Stimulated activated naive B cell treated with anti-CD40 and anti-IgM and Interleukin-4, amounts not matched to agents 10 μg/mL and 1 μg/mL and 100 μg/mL, for 72 hours (primary cell): ENCODE measurements at regions not wholly inside any gene's neighbourhood (a gene's known extent, or its start where the extent isn't known, plus 50 kb on each side); places are given as distances from the start of the nearest gene placed in this dataset.

Experiments used
- ATAC-seq, 2 donors: fragments of 150-1000 bp; cut with Tn5 transposase; replicated peaks; 2 replicates each; pipeline ENCODE4 v1.10.0; 2021; ENCODE audit warnings: moderate library complexity in 1 of 2
- DNase-seq: peaks from one replicate; pipeline ENCODE4 v3.0.0; 2021
- H3K27ac Mint-ChIP-seq: one replicate; pipeline ENCODE4 v1.8.0; 2022; ENCODE audit warnings: mild to moderate bottlenecking, mixed read lengths
- H3K27me3 Mint-ChIP-seq, 2 donors: one replicate each; pipeline ENCODE4 v1.8.0; 2022; ENCODE audit warnings: mixed read lengths in 2 of 2
- H3K36me3 Mint-ChIP-seq, 2 donors: one replicate each; pipeline ENCODE4 v1.8.0; 2022; ENCODE audit warnings: mixed read lengths in 2 of 2, mild to moderate bottlenecking in 1 of 2
- H3K4me1 Mint-ChIP-seq, 2 donors: one replicate each; pipeline ENCODE4 v1.8.0; 2022; ENCODE audit warnings: mixed read lengths in 2 of 2, mild to moderate bottlenecking in 1 of 2
- H3K4me3 Mint-ChIP-seq, 2 donors: one replicate each; pipeline ENCODE4 v1.8.0; 2022; ENCODE audit warnings: mild to moderate bottlenecking in 2 of 2, mixed read lengths in 2 of 2, moderate library complexity in 1 of 2
- H3K9me3 Mint-ChIP-seq, 2 donors: one replicate each; pipeline ENCODE4 v1.8.0; 2022; ENCODE audit warnings: mixed read lengths in 2 of 2, mild to moderate bottlenecking in 1 of 2

- Mint-ChIP-seq H3K4me3 (no peak overlapping the region), H3K27me3 (peaks cover 0 to 5% of the 10 kb centered on the region in 2 donors), H3K36me3 (no peaks in the 10 kb centered on the region), H3K4me1 (no peaks in the 10 kb centered on the region), H3K27ac (no peak overlapping the region), H3K9me3 (peaks cover 3 to 5% of the 10 kb centered on the region in 2 donors)
- ATAC-seq (no peak), DNase-seq (no peak)
These were observed 131.3 kb downstream of the INHBB start for GRCh38 chr2:120477198-120477597.

- no peak overlapping the region for H3K27ac Mint-ChIP-seq
- H3K27me3 Mint-ChIP-seq, result peaks cover 0 to 5% of the 10 kb centered on the region in 2 donors
- no peak for ATAC-seq
- no peak overlapping the region for H3K4me3 Mint-ChIP-seq
- H3K36me3 Mint-ChIP-seq, result no peaks in the 10 kb centered on the region
- H3K9me3 Mint-ChIP-seq, result no peaks in the 10 kb centered on the region
- no peak for DNase-seq
- no peaks in the 10 kb centered on the region for H3K4me1 Mint-ChIP-seq
These were observed 132.0 kb downstream of the INHBB start for GRCh38 chr2:120477831-120478481.

GRCh38 chr2:120480346-120480902 is 134.5 kb downstream of the INHBB start:
- ATAC-seq (no peak), DNase-seq (no peak)
- H3K4me1 Mint-ChIP-seq, result no peaks in the 10 kb centered on the region
- H3K27me3 Mint-ChIP-seq, result peaks cover 0 to 5% of the 10 kb centered on the region in 2 donors
- H3K4me3 Mint-ChIP-seq, result no peak overlapping the region
- H3K27ac Mint-ChIP-seq, result no peak overlapping the region
- no peaks in the 10 kb centered on the region for H3K9me3 Mint-ChIP-seq
- H3K36me3 Mint-ChIP-seq, result no peaks in the 10 kb centered on the region

- Mint-ChIP-seq H3K36me3 (no peaks in the 10 kb centered on the region), H3K27ac (no peak overlapping the region)
These were observed 135.0 kb downstream of the INHBB start for GRCh38 chr2:120480903-120481445.

GRCh38 chr2:120481446-120482194 is 135.7 kb downstream of the INHBB start:
- no peak for ATAC-seq
- no peak for DNase-seq
- Mint-ChIP-seq H3K9me3 (no peaks in the 10 kb centered on the region), H3K4me1 (no peaks in the 10 kb centered on the region), H3K36me3 (no peaks in the 10 kb centered on the region), H3K4me3 (no peak overlapping the region), H3K27me3 (peaks cover 0 to 5% of the 10 kb centered on the region in 2 donors), H3K27ac (no peak overlapping the region)

More at GRCh38 chr2:120480903-120481445, 135.0 kb downstream of the INHBB start:
- DNase-seq (no peak), ATAC-seq (no peak)
- peaks cover 0 to 5% of the 10 kb centered on the region in 2 donors for H3K27me3 Mint-ChIP-seq
- no peaks in the 10 kb centered on the region for H3K4me1 Mint-ChIP-seq
- no peaks in the 10 kb centered on the region for H3K9me3 Mint-ChIP-seq
- H3K4me3 Mint-ChIP-seq, result no peak overlapping the region

- Mint-ChIP-seq H3K9me3 (no peaks in the 10 kb centered on the region), H3K4me1 (no peaks in the 10 kb centered on the region), H3K36me3 (no peaks in the 10 kb centered on the region), H3K4me3 (no peak overlapping the region), H3K27me3 (peaks cover 0 to 5% of the 10 kb centered on the region in 2 donors), H3K27ac (no peak overlapping the region)
- ATAC-seq, result no peak
- DNase-seq, result no peak
These were observed 136.4 kb downstream of the INHBB start for GRCh38 chr2:120482334-120482733.

- Mint-ChIP-seq H3K4me3 (no peak overlapping the region), H3K27ac (no peak overlapping the region), H3K9me3 (no peaks in the 10 kb centered on the region), H3K36me3 (no peaks in the 10 kb centered on the region), H3K4me1 (no peaks in the 10 kb centered on the region), H3K27me3 (peaks cover 0 to 4% of the 10 kb centered on the region in 2 donors)
- no peak for ATAC-seq
- DNase-seq, result no peak
These were observed 137.4 kb downstream of the INHBB start for GRCh38 chr2:120483355-120483754.

GRCh38 chr2:120485096-120485495 is 139.2 kb downstream of the INHBB start:
- ATAC-seq (no peak), DNase-seq (no peak)
- Mint-ChIP-seq H3K9me3 (no peaks in the 10 kb centered on the region), H3K4me1 (no peaks in the 10 kb centered on the region), H3K27me3 (peaks cover 0 to 11% of the 10 kb centered on the region in 2 donors), H3K27ac (no peak overlapping the region), H3K4me3 (no peak overlapping the region), H3K36me3 (no peaks in the 10 kb centered on the region)

GRCh38 chr2:120486441-120486840 is 140.5 kb downstream of the INHBB start:
- Mint-ChIP-seq H3K27me3 (peaks cover 0 to 11% of the 10 kb centered on the region in 2 donors), H3K36me3 (no peaks in the 10 kb centered on the region), H3K4me1 (no peaks in the 10 kb centered on the region), H3K27ac (no peak overlapping the region), H3K9me3 (no peaks in the 10 kb centered on the region), H3K4me3 (no peak overlapping the region)
- DNase-seq (no peak), ATAC-seq (no peak)

- H3K36me3 Mint-ChIP-seq, result no peaks in the 10 kb centered on the region
- no peak overlapping the region for H3K4me3 Mint-ChIP-seq
- ATAC-seq (no peak), DNase-seq (no peak)
- no peaks in the 10 kb centered on the region for H3K4me1 Mint-ChIP-seq
- H3K27me3 Mint-ChIP-seq, result peaks cover 0 to 11% of the 10 kb centered on the region in 2 donors
- H3K9me3 Mint-ChIP-seq, result no peaks in the 10 kb centered on the region
- H3K27ac Mint-ChIP-seq, result no peak overlapping the region
These were observed 141.0 kb downstream of the INHBB start for GRCh38 chr2:120486946-120487345.

GRCh38 chr2:120488531-120488930 is 142.6 kb downstream of the INHBB start:
- Mint-ChIP-seq H3K4me1 (peaks cover 0 to 2% of the 10 kb centered on the region in 2 donors), H3K9me3 (no peaks in the 10 kb centered on the region), H3K27ac (no peak overlapping the region), H3K36me3 (no peaks in the 10 kb centered on the region), H3K27me3 (peaks cover 0 to 11% of the 10 kb centered on the region in 2 donors), H3K4me3 (no peak overlapping the region)
- no peak for DNase-seq
- ATAC-seq, result no peak

- Mint-ChIP-seq H3K4me3 (no peak overlapping the region), H3K27me3 (peaks cover 0 to 11% of the 10 kb centered on the region in 2 donors), H3K36me3 (no peaks in the 10 kb centered on the region), H3K4me1 (peaks cover 0 to 2% of the 10 kb centered on the region in 2 donors), H3K27ac (no peak overlapping the region), H3K9me3 (no peaks in the 10 kb centered on the region)
- ATAC-seq (no peak), DNase-seq (no peak)
These were observed 143.1 kb downstream of the INHBB start for GRCh38 chr2:120489023-120489422.

- ATAC-seq (no peak), DNase-seq (no peak)
- H3K4me1 Mint-ChIP-seq, result peaks cover 0 to 2% of the 10 kb centered on the region in 2 donors
- H3K27me3 Mint-ChIP-seq, result peaks cover 0 to 11% of the 10 kb centered on the region in 2 donors
- H3K9me3 Mint-ChIP-seq, result no peaks in the 10 kb centered on the region
- no peaks in the 10 kb centered on the region for H3K36me3 Mint-ChIP-seq
- H3K27ac Mint-ChIP-seq, result no peak overlapping the region
- H3K4me3 Mint-ChIP-seq, result no peak overlapping the region
These were observed 144.3 kb downstream of the INHBB start for GRCh38 chr2:120490091-120490798.

- H3K36me3 Mint-ChIP-seq, result no peaks in the 10 kb centered on the region
- H3K27me3 Mint-ChIP-seq, result peaks cover 0 to 11% of the 10 kb centered on the region in 2 donors
- no peaks in the 10 kb centered on the region for H3K9me3 Mint-ChIP-seq
- H3K4me3 Mint-ChIP-seq, result no peak overlapping the region
- DNase-seq, result no peak
- no peak overlapping the region for H3K27ac Mint-ChIP-seq
- H3K4me1 Mint-ChIP-seq, result peaks cover 0 to 2% of the 10 kb centered on the region in 2 donors
- ATAC-seq, result no peak
These were observed 145.2 kb downstream of the INHBB start for GRCh38 chr2:120491111-120491625.
